T-helper 17 cell (primary cell): ENCODE measurements at regions not wholly inside any gene's neighbourhood (a gene's known extent, or its start where the extent isn't known, plus 50 kb on each side); places are given as distances from the start of the nearest gene placed in this dataset.
"Not testable (repeated sequence)": the region's sequence is repeated elsewhere in the genome, so short reads cannot be mapped to it uniquely, and the experiment has no call there.

Source experiments
- ATAC-seq: fragments of 150-1000 bp; cut with Tn5 transposase; 2 replicates; pipeline ENCODE4 v1.10.0; 2021; ENCODE audit warnings: mild to moderate bottlenecking, moderate library complexity
- DNase-seq, 3 donors: peaks; one replicate each; pipeline versions ENCODE4 v3.0.0 to v3.0.0-alpha.2; 2020 to 2021
- H3K9me3 ChIP-seq: one replicate; pipeline ENCODE4 v1.7.0; 2013; ENCODE audit warnings: low read length, mild to moderate bottlenecking; ENCODE audit not compliant: control insufficient read depth, poor library complexity, severe bottlenecking
- H3K27ac Mint-ChIP-seq: one replicate; pipeline ENCODE4 v1.8.0; 2022; ENCODE audit warnings: mild to moderate bottlenecking, moderate library complexity, mixed read lengths
- H3K27me3 Mint-ChIP-seq: one replicate; pipeline ENCODE4 v1.8.0; 2022; ENCODE audit warnings: mixed read lengths
- H3K36me3 Mint-ChIP-seq: one replicate; pipeline ENCODE4 v1.8.0; 2022; ENCODE audit warnings: low read depth, mixed read lengths
- H3K4me1 Mint-ChIP-seq: one replicate; pipeline ENCODE4 v1.8.0; 2022; ENCODE audit warnings: mild to moderate bottlenecking, mixed read lengths
- H3K4me3 Mint-ChIP-seq: one replicate; pipeline ENCODE4 v1.8.0; 2022; ENCODE audit warnings: mild to moderate bottlenecking, moderate library complexity, mixed read lengths

GRCh38 chr17:52653014-52653413 is 494.5 kb upstream of the CA10 start:
- H3K36me3 Mint-ChIP-seq: no peaks in the 10 kb centered on the region

GRCh38 chr17:52648995-52649394 is 490.5 kb upstream of the CA10 start:
- H3K27ac Mint-ChIP-seq: no peak overlapping the region
- H3K4me1 Mint-ChIP-seq: no peaks in the 10 kb centered on the region
- H3K36me3 Mint-ChIP-seq: no peaks in the 10 kb centered on the region
- no peak for ATAC-seq
- H3K27me3 Mint-ChIP-seq: peaks cover 6% of the 10 kb centered on the region
- no peak overlapping the region for H3K4me3 Mint-ChIP-seq
- peaks cover 2% of the 10 kb centered on the region for H3K9me3 ChIP-seq
- no peak for DNase-seq

More at GRCh38 chr17:52653014-52653413, 494.5 kb upstream of the CA10 start:
- ATAC-seq (no peak), DNase-seq (no peak)
- H3K27me3 Mint-ChIP-seq: no peaks in the 10 kb centered on the region
- H3K4me3 Mint-ChIP-seq: no peak overlapping the region
- no peaks in the 10 kb centered on the region for H3K4me1 Mint-ChIP-seq
- H3K9me3 ChIP-seq: peaks cover 2% of the 10 kb centered on the region
- H3K27ac Mint-ChIP-seq: no peak overlapping the region

- Mint-ChIP-seq H3K4me1 (no peaks in the 10 kb centered on the region), H3K27me3 (peaks cover 6% of the 10 kb centered on the region), H3K27ac (no peak overlapping the region), H3K4me3 (no peak overlapping the region), H3K36me3 (no peaks in the 10 kb centered on the region)
- peaks cover 2% of the 10 kb centered on the region for H3K9me3 ChIP-seq
- no peak for ATAC-seq
- DNase-seq: no peak
Measured at GRCh38 chr17:52647411-52647810, 488.9 kb upstream of the CA10 start.

DNA sequence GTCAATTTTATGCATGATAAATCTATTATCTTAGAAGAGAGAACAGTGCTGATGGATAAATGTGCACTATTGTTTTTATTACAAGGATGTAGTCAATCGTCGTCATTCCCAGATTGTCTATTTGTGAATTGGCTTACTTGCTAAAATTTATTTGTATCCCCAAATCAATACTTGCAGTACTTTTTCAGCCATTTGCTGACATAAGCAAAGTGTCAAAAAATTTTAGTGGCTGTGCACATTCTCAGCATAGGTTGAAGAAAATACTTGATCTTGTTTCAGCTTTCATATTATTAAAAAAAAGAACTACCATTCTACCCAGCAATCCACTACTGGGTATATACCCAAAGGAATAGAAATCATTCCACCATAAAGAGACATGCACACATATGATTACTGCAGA is 477.9 kb upstream of the CA10 start:
- Mint-ChIP-seq H3K4me3 (no peak overlapping the region), H3K27ac (no peak overlapping the region), H3K4me1 (no peaks in the 10 kb centered on the region), H3K27me3 (no peaks in the 10 kb centered on the region), H3K36me3 (peaks cover 2% of the 10 kb centered on the region)
- H3K9me3 ChIP-seq: no peaks in the 10 kb centered on the region
- DNase-seq (no peak), ATAC-seq (no peak)

DNA sequence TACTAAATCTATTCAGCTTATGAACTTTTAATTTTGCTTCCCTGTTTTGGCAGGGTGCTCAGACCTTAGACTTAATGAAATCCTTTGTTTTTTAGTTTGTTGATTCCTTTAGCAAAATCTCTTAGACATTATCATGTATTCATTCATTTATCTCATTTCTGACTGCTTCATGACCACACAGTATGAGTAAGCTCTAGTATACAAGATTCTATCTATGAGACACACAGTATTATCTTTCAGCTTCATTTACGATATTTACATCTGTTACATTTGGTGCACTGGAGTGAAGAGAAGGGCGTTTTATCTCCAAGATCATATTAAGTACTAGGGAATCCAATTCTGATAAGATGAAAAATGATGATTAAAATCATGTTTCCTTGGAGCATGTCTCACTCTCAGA is 448.1 kb upstream of the CA10 start:
- ATAC-seq (no peak), DNase-seq (no peak)
- H3K4me3 Mint-ChIP-seq: no peak overlapping the region
- H3K27me3 Mint-ChIP-seq: no peaks in the 10 kb centered on the region
- H3K9me3 ChIP-seq: no peaks in the 10 kb centered on the region
- H3K4me1 Mint-ChIP-seq: no peaks in the 10 kb centered on the region
- no peak overlapping the region for H3K27ac Mint-ChIP-seq
- no peaks in the 10 kb centered on the region for H3K36me3 Mint-ChIP-seq

DNA sequence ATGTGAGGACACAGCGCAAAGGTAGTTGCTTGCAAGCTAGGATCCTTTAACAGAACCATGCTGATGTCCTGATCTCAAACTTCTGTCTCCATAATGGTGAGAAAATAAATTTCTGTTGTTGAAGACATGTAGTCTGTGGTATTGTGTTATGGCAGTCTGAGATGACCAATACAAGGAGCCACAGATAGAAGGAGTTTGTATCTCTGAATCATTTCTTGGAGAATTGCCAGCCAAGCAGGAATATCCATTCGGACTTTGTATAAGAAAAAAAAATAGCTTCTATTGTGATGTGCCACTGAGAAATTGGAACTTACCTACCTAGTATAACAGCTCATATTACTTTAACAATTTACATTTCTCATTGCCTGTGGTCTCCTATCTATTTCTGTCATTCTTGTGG is 447.6 kb upstream of the CA10 start:
- DNase-seq (no peak), ATAC-seq (no peak)
- Mint-ChIP-seq H3K4me3 (no peak overlapping the region), H3K27me3 (no peaks in the 10 kb centered on the region), H3K36me3 (no peaks in the 10 kb centered on the region), H3K27ac (no peak overlapping the region), H3K4me1 (no peaks in the 10 kb centered on the region)
- no peaks in the 10 kb centered on the region for H3K9me3 ChIP-seq

GRCh38 chr17:52604105-52604504 is 445.6 kb upstream of the CA10 start:
- ATAC-seq (no peak), DNase-seq (no peak)
- Mint-ChIP-seq H3K27me3 (no peaks in the 10 kb centered on the region), H3K4me3 (no peak overlapping the region), H3K36me3 (no peaks in the 10 kb centered on the region), H3K27ac (no peak overlapping the region), H3K4me1 (no peaks in the 10 kb centered on the region)
- H3K9me3 ChIP-seq: no peaks in the 10 kb centered on the region

DNA sequence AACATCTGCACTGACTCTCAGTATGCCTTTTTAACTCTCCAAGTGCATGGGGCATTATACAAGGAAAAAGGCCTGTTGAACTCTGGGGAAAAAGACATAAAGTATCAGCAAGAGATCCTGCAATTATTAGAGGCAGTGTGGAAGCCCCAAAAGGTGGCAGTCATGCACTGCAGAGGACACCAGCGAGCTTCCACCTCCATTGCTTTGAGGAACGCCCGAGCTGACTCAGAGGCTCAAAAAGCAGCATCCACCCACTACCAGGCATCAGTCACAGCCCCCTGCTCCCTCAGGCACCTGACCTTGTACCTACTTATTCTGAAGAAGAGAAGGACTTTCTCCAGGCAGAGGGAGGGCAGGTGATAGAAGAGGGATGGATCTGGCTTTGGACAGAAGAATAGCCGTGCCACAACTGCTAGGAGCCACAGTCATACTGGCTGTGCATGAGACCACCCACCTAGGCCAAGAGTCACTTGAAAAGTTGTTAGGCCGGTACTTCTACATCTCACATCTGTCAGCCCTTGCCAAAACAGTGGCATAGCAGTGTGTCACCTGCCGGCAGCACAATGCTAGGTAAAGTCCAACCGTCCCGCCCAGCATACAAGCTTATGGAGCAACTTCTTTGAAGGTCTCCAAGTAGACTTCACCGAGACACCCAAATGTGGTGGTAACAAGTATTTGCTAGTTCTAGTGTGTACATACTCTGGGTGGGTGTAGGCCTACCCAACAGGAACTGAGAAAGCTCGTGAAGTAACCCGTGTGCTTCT is 439.1 kb upstream of the CA10 start:
- H3K27me3 Mint-ChIP-seq, H3K4me1 Mint-ChIP-seq, H3K4me3 Mint-ChIP-seq: not testable (repeated sequence)

DNA sequence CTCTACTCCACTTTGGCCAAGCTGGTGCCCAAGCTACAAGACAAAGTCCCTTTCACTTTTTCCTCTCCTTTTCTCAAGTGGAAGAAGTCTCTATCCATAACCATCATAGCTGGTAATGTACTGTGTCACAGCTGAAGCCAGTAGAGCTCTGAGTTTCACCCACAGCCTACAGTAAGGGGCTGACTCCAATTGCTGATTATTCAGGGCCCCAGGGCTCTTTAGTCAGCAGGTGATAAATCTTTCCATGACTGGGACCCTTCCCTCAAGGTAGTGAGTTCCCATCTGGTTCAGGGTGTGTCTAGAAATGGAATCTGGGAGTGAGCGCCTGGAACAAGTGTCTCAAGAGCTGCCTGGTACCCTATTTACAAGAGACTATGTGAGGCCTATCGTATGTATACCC is 436.0 kb upstream of the CA10 start:
- Mint-ChIP-seq H3K27ac (no peak overlapping the region), H3K36me3 (no peaks in the 10 kb centered on the region), H3K4me3 (no peak overlapping the region), H3K27me3 (no peaks in the 10 kb centered on the region), H3K4me1 (no peaks in the 10 kb centered on the region)
- no peaks in the 10 kb centered on the region for H3K9me3 ChIP-seq
- no peak for ATAC-seq
- DNase-seq: no peak

More for the DNA sequence above, 439.1 kb upstream of the CA10 start:
- not testable (repeated sequence) for H3K36me3 Mint-ChIP-seq, ATAC-seq, H3K27ac Mint-ChIP-seq, DNase-seq, H3K9me3 ChIP-seq

DNA sequence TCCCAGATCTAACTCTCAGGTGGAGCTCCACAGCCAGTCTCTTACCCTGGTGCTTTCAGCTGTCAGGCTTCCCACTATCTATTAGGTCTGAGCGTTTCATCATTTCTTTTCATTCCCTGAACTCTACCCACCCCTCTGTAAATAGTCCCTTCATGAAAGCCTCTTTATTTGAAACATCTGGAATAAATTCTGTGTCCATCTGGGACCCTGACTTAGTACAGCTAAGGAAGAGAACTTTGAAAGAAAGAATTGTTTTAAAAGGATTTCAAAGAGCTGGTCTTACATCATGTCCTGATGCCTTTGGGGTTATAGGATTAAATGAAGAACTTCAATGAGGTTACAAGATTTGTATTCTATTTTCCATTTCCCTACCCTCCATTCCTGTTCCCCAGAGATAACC is 388.5 kb upstream of the CA10 start:
- no peak for ATAC-seq

GRCh38 chr17:52546493-52546892 is 388.0 kb upstream of the CA10 start:
- no peaks in the 10 kb centered on the region for H3K9me3 ChIP-seq
- Mint-ChIP-seq H3K27ac (no peak overlapping the region), H3K27me3 (no peaks in the 10 kb centered on the region), H3K4me1 (no peaks in the 10 kb centered on the region), H3K4me3 (no peak overlapping the region), H3K36me3 (no peaks in the 10 kb centered on the region)
- DNase-seq (no peak), ATAC-seq (no peak)

More for the DNA sequence above, 388.5 kb upstream of the CA10 start:
- no peak overlapping the region for H3K27ac Mint-ChIP-seq
- no peaks in the 10 kb centered on the region for H3K36me3 Mint-ChIP-seq
- no peaks in the 10 kb centered on the region for H3K9me3 ChIP-seq
- no peak for DNase-seq
- H3K4me3 Mint-ChIP-seq: no peak overlapping the region
- H3K4me1 Mint-ChIP-seq: no peaks in the 10 kb centered on the region
- H3K27me3 Mint-ChIP-seq: no peaks in the 10 kb centered on the region

GRCh38 chr17:52537421-52537820 is 378.9 kb upstream of the CA10 start:
- no peaks in the 10 kb centered on the region for H3K4me1 Mint-ChIP-seq
- ATAC-seq (no peak), DNase-seq (no peak)
- H3K27me3 Mint-ChIP-seq: no peaks in the 10 kb centered on the region
- H3K4me3 Mint-ChIP-seq: no peak overlapping the region
- H3K36me3 Mint-ChIP-seq: no peaks in the 10 kb centered on the region
- no peaks in the 10 kb centered on the region for H3K9me3 ChIP-seq
- H3K27ac Mint-ChIP-seq: no peak overlapping the region

DNA sequence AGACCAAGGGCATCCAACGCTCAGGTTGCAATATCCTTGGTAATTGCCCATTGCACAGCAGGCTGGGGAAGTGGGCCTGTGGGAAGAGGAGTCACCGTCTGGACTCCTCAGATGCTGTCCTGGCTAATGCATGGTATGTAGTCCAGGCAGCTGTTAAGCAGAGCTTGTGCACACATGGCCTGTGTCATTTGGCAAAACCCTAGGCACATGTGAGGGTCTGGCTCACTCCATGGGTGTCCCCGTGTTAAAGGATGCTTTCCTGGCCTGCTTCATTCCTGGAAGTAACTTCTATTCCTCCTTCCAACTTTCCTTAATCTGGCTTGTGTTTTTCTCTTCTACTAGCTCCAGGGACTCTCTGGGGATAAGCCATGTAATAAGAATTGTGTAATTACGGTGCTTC is 378.0 kb upstream of the CA10 start:
- Mint-ChIP-seq H3K27me3 (no peaks in the 10 kb centered on the region), H3K4me3 (no peak overlapping the region), H3K27ac (no peak overlapping the region), H3K4me1 (no peaks in the 10 kb centered on the region), H3K36me3 (no peaks in the 10 kb centered on the region)
- no peak for ATAC-seq
- no peaks in the 10 kb centered on the region for H3K9me3 ChIP-seq
- no peak for DNase-seq

DNA sequence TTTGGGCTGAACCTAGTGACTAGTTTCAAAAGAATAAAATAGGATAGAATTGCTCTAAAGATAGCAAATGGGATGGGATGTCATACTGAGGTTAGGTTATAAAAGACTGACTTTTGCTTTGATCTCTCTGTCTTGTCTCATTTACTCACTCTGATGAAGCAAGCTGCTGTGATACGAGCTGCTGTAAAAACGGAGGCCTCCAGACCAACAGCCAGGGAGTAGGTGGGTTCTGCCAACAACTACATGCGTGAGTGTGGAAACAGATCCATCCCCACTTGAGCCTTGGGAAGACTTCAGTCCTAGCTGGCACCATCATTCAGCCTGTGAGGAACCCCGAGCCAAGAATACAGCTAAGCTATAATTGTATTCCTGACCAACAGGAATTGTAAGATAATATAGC is 373.9 kb upstream of the CA10 start:
- no peaks in the 10 kb centered on the region for H3K27me3 Mint-ChIP-seq
- H3K27ac Mint-ChIP-seq: no peak overlapping the region
- H3K4me3 Mint-ChIP-seq: no peak overlapping the region
- no peaks in the 10 kb centered on the region for H3K36me3 Mint-ChIP-seq
- H3K9me3 ChIP-seq: no peaks in the 10 kb centered on the region
- DNase-seq: no peak
- H3K4me1 Mint-ChIP-seq: no peaks in the 10 kb centered on the region
- ATAC-seq: no peak
